HEK293 (cell line): ENCODE measurements at regions not wholly inside any gene's neighbourhood (a gene's known extent, or its start where the extent isn't known, plus 50 kb on each side); places are given as distances from the start of the nearest gene placed in this dataset.

Experiments used
- CTCF ChIP-seq: fragments of 450-650 bp; formaldehyde crosslinking; IDR thresholded peaks from 2 replicates; pipeline ENCODE4 v1.5.1; 2016; ENCODE audit warnings: missing biosample characterization, missing genetic modification characterization
- EGR2 ChIP-seq: fragments of 450-650 bp; formaldehyde crosslinking; IDR thresholded peaks from 2 replicates; pipeline ENCODE4 v1.5.1; 2016; ENCODE audit warnings: low read depth, missing biosample characterization, missing genetic modification characterization
- RBAK ChIP-seq: fragments of 450-650 bp; formaldehyde crosslinking; IDR thresholded peaks from 2 replicates; pipeline ENCODE4 v1.5.1; 2016; ENCODE audit warnings: missing biosample characterization, missing genetic modification characterization
- ZBTB1 ChIP-seq: fragments of 450-650 bp; formaldehyde crosslinking; IDR thresholded peaks from 2 replicates; pipeline ENCODE4 v1.5.1; 2016; ENCODE audit warnings: missing biosample characterization, missing genetic modification characterization
- ZNF280D ChIP-seq: fragments of 450-650 bp; formaldehyde crosslinking; IDR thresholded peaks from 2 replicates; pipeline ENCODE4 v1.5.1; 2016; ENCODE audit warnings: missing biosample characterization, missing genetic modification characterization
- ZNF398 ChIP-seq: fragments of 450-650 bp; formaldehyde crosslinking; IDR thresholded peaks from 2 replicates; pipeline ENCODE4 v1.5.1; 2017; ENCODE audit warnings: missing biosample characterization, missing genetic modification characterization
- ZNF529 ChIP-seq: fragments of 450-650 bp; formaldehyde crosslinking; IDR thresholded peaks from 2 replicates; pipeline ENCODE4 v1.5.1; 2017; ENCODE audit warnings: missing genetic modification characterization, missing biosample characterization; ENCODE audit not compliant: insufficient replicate concordance
- ZNF747 ChIP-seq: fragments of 450-650 bp; formaldehyde crosslinking; IDR thresholded peaks from 2 replicates; pipeline ENCODE4 v1.5.1; 2016; ENCODE audit warnings: missing biosample characterization, missing genetic modification characterization
- ZNF785 ChIP-seq: fragments of 450-650 bp; formaldehyde crosslinking; IDR thresholded peaks from 2 replicates; pipeline ENCODE4 v1.5.1; 2016; ENCODE audit warnings: missing biosample characterization, missing genetic modification characterization
- ZNF830 ChIP-seq: fragments of 450-650 bp; IDR thresholded peaks from 2 replicates; pipeline ENCODE4 v1.5.0; 2018; ENCODE audit warnings: missing biosample characterization, missing genetic modification characterization, low read depth, mild to moderate bottlenecking, moderate library complexity
- ZSCAN5A ChIP-seq: fragments of 450-650 bp; formaldehyde crosslinking; IDR thresholded peaks from 2 replicates; pipeline ENCODE4 v1.5.1; 2016; ENCODE audit warnings: missing biosample characterization, missing genetic modification characterization

- TF ChIP-seq CTCF (tag by site-specific recombination) (no peak), ZBTB1 (tag by site-specific recombination) (no peak), ZNF398 (tag by site-specific recombination) (no peak), ZNF747 (no peak), EGR2 (tag by site-specific recombination) (no peak), ZSCAN5A (no peak), ZNF830 (tag by site-specific recombination) (no peak), RBAK (tag by site-specific recombination) (no peak), ZNF529 (tag by site-specific recombination) (no peak), ZNF280D (tag by site-specific recombination) (no peak), ZNF785 (tag by site-specific recombination) (no peak)
Measured at GRCh38 chr13:76389321-76389720, 496.9 kb downstream of the KCTD12 start.
